GM13977 (cell line): ENCODE measurements at regions not wholly inside any gene's neighbourhood (a gene's known extent, or its start where the extent isn't known, plus 50 kb on each side); places are given as distances from the start of the nearest gene placed in this dataset.

ENCODE experiments used
- DNase-seq: peaks from one replicate; pipeline ENCODE4 v3.0.0; 2012; ENCODE audit warnings: low spot score
- CTCF ChIP-seq: IDR thresholded peaks from 2 replicates; pipeline ENCODE4 v1.5.1; 2012; ENCODE audit warnings: mild to moderate bottlenecking, control low read depth; ENCODE audit not compliant: insufficient read depth; ENCODE audit errors: extremely low read depth, missing control alignments
- in situ Hi-C: fragments of 300-500 bp; cut with MboI; formaldehyde crosslinking; loops from one replicate; pipeline ENCODE4 v1.12.0; 2022; ENCODE audit warnings: low sequenced_read_pairs, low pct_unique_long_range_greater_than_20kb, mixed read lengths, inconsistent platforms; ENCODE audit not compliant: unreplicated experiment

- in situ Hi-C loops = loop anchor here (5.0 to 10.0 kb wide), 2 partner anchors 87 to 151 kb away; no protein-coding TSS in a partner anchor
Measured at GRCh38 chr1:201705389-201705788, 123.6 kb upstream of the IPO9 start.

GRCh38 chr1:201706109-201706508 is 122.8 kb upstream of the IPO9 start:
- no peak for DNase-seq
- in situ Hi-C loops = loop anchor here (5.0 to 10.0 kb wide), 2 partner anchors 86 to 151 kb away; no protein-coding TSS in a partner anchor
- TF ChIP-seq CTCF = no peak

More at GRCh38 chr1:201705389-201705788, 123.6 kb upstream of the IPO9 start:
- no peak for TF ChIP-seq CTCF
- DNase-seq = no peak

- no peak for TF ChIP-seq CTCF
- in situ Hi-C loops = loop anchor here (5.0 to 10.0 kb wide), 2 partner anchors 85 to 152 kb away; no protein-coding TSS in a partner anchor
- DNase-seq = no peak
Measured at GRCh38 chr1:201707027-201707426, 121.9 kb upstream of the IPO9 start.

GRCh38 chr1:201707656-201708055 is 121.3 kb upstream of the IPO9 start:
- in situ Hi-C loops = loop anchor here (5.0 to 10.0 kb wide), 2 partner anchors 85 to 153 kb away; no protein-coding TSS in a partner anchor
- no peak for TF ChIP-seq CTCF

GRCh38 chr1:201708085-201708512 is 120.9 kb upstream of the IPO9 start:
- in situ Hi-C loops = loop anchor here (5.0 to 10.0 kb wide), 2 partner anchors 84 to 153 kb away; no protein-coding TSS in a partner anchor
- no peak for DNase-seq
- TF ChIP-seq CTCF = no peak

More at GRCh38 chr1:201707656-201708055, 121.3 kb upstream of the IPO9 start:
- no peak for DNase-seq

- DNase-seq = no peak
- in situ Hi-C loops = loop anchor here (5.0 to 10.0 kb wide), 2 partner anchors 84 to 154 kb away; no protein-coding TSS in a partner anchor
- TF ChIP-seq CTCF = no peak
Measured at GRCh38 chr1:201708691-201709090, 120.3 kb upstream of the IPO9 start.
